Gastroesophageal sphincter (tissue), 4 donors: ENCODE measurements at regions not wholly inside any gene's neighbourhood (a gene's known extent, or its start where the extent isn't known, plus 50 kb on each side); places are given as distances from the start of the nearest gene placed in this dataset.
"Not testable (repeated sequence)": the region's sequence is repeated elsewhere in the genome, so short reads cannot be mapped to it uniquely, and the experiment has no call there.

Experiments
- ATAC-seq: fragments of 150-250 bp; one replicate; pipeline ENCODE4 v1.9.1; 2016; ENCODE audit warnings: mild to moderate bottlenecking, moderate library complexity
- H3K27ac ChIP-seq, 4 donors: fragments of 200-600 bp; sonication (generic) in 3 of 4; 1 replicate in 3 of 4; 2 replicates in 1 of 4; pipeline ENCODE4 v1.5.1; 2016 to 2019
- H3K27me3 ChIP-seq: fragments of 200-600 bp; sonication (generic); one replicate; pipeline ENCODE4 v1.5.1; 2019
- H3K36me3 ChIP-seq, 2 donors: fragments of 200-600 bp; sonication (generic); one replicate each; pipeline ENCODE4 v1.5.1; 2019; ENCODE audit warnings: control low read depth in 1 of 2
- H3K4me1 ChIP-seq, 3 donors: fragments of 200-600 bp; sonication (generic); 1 replicate in 2 of 3; 2 replicates in 1 of 3; pipeline ENCODE4 v1.5.1; 2016 to 2019; ENCODE audit warnings: control low read depth in 2 of 3
- H3K4me3 ChIP-seq, 2 donors: fragments of 200-600 bp; sonication (generic); one replicate each; pipeline ENCODE4 v1.5.1; 2019; ENCODE audit warnings: mild to moderate bottlenecking in 1 of 2, moderate library complexity in 1 of 2
- H3K9me3 ChIP-seq, 3 donors: fragments of 200-600 bp; sonication (generic); one replicate each; pipeline ENCODE4 v1.5.1; 2017 to 2019; ENCODE audit warnings: control low read depth in 2 of 3
- EP300 ChIP-seq: sonication (generic); formaldehyde crosslinking; IDR thresholded peaks from one replicate; pipeline ENCODE4 v1.6.1; 2017; ENCODE audit warnings: antibody characterized with exemption, mild to moderate bottlenecking
- POLR2A ChIP-seq, 2 donors: fragments of 450-650 bp; IDR thresholded peaks; one replicate each; pipeline ENCODE4 v1.6.1; 2017; ENCODE audit warnings: antibody characterized with exemption in 2 of 2, mild to moderate bottlenecking in 2 of 2, moderate library complexity in 1 of 2
- POLR2AphosphoS5 ChIP-seq: sonication (generic); formaldehyde crosslinking; IDR thresholded peaks from one replicate; pipeline ENCODE4 v1.6.1; 2017; ENCODE audit warnings: antibody characterized with exemption
- WGBS, 2 donors: methylation state at CpG; one replicate each; pipeline ENCODE4 v1.1.5; 2018; ENCODE audit warnings: low coverage in 1 of 2; 5-methylcytosine and 5-hydroxymethylcytosine counted together
- TF ChIP-seq, protein P1 (sequence below), 4 experiments: fragments of 200-600 bp in 2 of 4; fragments of 450-650 bp in 2 of 4; sonication (generic) in 1 of 4; IDR thresholded peaks; one replicate each; pipeline ENCODE4 v1.5.1; 2017 to 2019; ENCODE audit warnings: antibody characterized with exemption in 4 of 4, mild to moderate bottlenecking in 2 of 4, moderate library complexity in 2 of 4

DNA sequence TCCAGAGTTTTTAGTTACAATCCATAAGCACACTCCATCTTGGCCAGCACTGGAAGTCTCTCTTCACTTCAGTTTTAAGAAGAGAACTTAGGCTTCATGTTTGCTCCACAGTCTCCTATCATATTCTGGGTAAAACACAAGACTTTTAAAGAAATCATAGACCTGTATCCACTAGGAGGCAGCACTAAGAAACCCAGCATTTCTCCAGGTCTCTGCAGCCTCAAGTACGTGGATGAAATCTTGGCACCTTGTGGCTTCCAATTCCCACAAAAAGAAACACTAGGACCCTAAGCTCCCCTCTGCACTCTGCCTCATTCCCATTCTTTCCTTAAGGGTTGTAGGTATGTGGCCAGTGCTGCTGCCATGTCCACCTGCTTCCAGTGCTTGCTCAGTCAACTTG, 367.3 kb upstream of the CASK start:
- H3K36me3 ChIP-seq: no peaks in the 10 kb centered on the region
- 20 to 33% methylated on average over 1 of the region's 1 CpG for WGBS, 2 donors
- no peaks in the 10 kb centered on the region for H3K9me3 ChIP-seq
- no peak overlapping the region for H3K4me3 ChIP-seq
- H3K4me1 ChIP-seq: no peaks in the 10 kb centered on the region
- H3K27ac ChIP-seq: no peak overlapping the region
- TF ChIP-seq POLR2AphosphoS5 (no peak), EP300 (no peak), POLR2A (IDR thresholded peaks at IDR 0.05) (no peak)
- TF ChIP-seq, protein P1, sequence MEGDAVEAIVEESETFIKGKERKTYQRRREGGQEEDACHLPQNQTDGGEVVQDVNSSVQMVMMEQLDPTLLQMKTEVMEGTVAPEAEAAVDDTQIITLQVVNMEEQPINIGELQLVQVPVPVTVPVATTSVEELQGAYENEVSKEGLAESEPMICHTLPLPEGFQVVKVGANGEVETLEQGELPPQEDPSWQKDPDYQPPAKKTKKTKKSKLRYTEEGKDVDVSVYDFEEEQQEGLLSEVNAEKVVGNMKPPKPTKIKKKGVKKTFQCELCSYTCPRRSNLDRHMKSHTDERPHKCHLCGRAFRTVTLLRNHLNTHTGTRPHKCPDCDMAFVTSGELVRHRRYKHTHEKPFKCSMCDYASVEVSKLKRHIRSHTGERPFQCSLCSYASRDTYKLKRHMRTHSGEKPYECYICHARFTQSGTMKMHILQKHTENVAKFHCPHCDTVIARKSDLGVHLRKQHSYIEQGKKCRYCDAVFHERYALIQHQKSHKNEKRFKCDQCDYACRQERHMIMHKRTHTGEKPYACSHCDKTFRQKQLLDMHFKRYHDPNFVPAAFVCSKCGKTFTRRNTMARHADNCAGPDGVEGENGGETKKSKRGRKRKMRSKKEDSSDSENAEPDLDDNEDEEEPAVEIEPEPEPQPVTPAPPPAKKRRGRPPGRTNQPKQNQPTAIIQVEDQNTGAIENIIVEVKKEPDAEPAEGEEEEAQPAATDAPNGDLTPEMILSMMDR (IDR thresholded peaks at IDR 0.05): no peak
- H3K27me3 ChIP-seq: no peaks in the 10 kb centered on the region
- ATAC-seq: no peak

DNA sequence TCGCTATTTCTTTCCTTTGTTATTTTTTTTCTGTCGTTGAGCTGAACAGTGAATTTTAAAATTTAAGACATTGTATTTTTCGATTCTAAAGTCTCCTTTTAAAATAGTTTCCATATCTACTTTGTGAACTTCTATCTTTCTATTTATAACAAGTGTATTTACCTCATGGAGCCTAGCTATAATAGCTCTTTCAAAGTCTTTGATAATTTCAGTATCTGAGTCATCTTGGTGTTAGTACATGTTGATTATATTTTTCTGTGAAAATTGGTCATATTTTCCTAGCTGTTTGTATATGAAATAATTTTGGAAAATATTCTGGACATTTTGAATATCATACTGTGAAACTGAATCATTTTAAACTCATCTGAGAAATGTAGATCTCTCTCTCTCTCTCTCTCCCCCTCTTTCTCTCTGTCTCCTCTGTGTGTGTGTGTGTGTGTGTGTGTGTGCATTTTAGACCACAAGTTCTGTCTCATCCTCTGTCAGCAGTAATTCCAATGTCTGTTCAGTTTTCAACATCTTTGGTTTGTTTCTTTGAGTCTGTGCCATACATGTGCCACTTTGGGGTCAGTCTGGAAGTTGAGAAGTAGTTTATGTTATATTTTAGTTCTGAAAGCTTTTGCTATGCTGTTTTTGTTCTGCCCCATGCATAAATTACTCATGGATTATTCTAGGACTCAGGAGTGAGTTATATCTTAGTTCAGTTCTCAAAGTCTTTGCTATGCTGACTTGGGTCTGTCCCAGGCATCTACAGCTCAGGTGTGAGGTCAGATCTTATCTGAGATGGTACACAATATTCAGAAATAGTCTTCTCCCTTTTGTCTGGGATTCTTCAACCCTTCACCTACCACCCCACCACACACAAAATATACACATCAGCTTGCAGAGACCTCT, 366.4 kb upstream of the CASK start:
- H3K4me1 ChIP-seq: no peaks in the 10 kb centered on the region
- ATAC-seq: no peak
- no peaks in the 10 kb centered on the region for H3K9me3 ChIP-seq
- no peaks in the 10 kb centered on the region for H3K36me3 ChIP-seq
- TF ChIP-seq POLR2A (IDR thresholded peaks at IDR 0.05) (no peak), POLR2AphosphoS5 (no peak), EP300 (no peak)
- TF ChIP-seq, protein P1 (IDR thresholded peaks at IDR 0.05): no peak
- no peak overlapping the region for H3K4me3 ChIP-seq
- no peaks in the 10 kb centered on the region for H3K27me3 ChIP-seq
- WGBS, 2 donors: 38 to 84% methylated on average over 2 to 3 of the region's 3 CpGs
- H3K27ac ChIP-seq: no peak overlapping the region

DNA sequence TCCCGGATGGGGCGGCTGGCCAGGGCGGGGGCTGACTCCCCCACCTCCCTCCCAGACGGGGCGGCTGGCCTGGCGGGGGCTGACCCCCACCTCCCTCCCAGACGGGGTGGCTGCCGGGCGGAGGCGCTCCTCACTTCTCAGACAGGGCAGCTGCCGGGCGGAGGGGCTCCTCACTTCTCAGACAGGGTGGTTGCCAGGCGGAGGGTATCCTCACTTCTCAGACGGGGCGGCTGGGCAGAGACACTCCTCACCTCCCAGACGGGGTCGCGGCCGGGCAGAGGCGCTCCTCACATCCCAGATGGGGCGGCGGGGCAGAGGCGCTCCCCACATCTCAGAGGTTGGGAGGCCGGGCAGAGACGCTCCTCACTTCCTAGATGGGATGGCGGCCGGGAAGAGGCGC, 362.3 kb upstream of the CASK start:
- ATAC-seq, H3K27ac ChIP-seq, H3K4me3 ChIP-seq, H3K9me3 ChIP-seq, H3K4me1 ChIP-seq, H3K27me3 ChIP-seq, H3K36me3 ChIP-seq: not testable (repeated sequence)
- WGBS, 2 donors: no CpG with 5 or more reads among the region's 28 CpGs

- WGBS, 2 donors: 77 to 80% methylated on average over 3 of the region's 3 CpGs
These were observed 353.8 kb upstream of the CASK start for GRCh38 chrX:42276982-42277690.

GRCh38 chrX:42274151-42274550, 350.8 kb upstream of the CASK start:
- Histone ChIP-seq H3K4me1 (no peaks in the 10 kb centered on the region), H3K9me3 (no peaks in the 10 kb centered on the region), H3K4me3 (no peak overlapping the region), H3K27ac (no peak overlapping the region), H3K36me3 (no peaks in the 10 kb centered on the region), H3K27me3 (no peaks in the 10 kb centered on the region)
- ATAC-seq: no peak
- TF ChIP-seq POLR2AphosphoS5 (no peak), EP300 (no peak), POLR2A (IDR thresholded peaks at IDR 0.05) (no peak)
- TF ChIP-seq, protein P1 (IDR thresholded peaks at IDR 0.05): no peak
- 67% methylated on average over 2 of the region's 2 CpGs; no CpG with 5 or more reads in 1 of the 2 donors for WGBS, 2 donors

More at GRCh38 chrX:42276982-42277690, 353.8 kb upstream of the CASK start:
- Histone ChIP-seq H3K9me3 (no peaks in the 10 kb centered on the region), H3K4me1 (no peaks in the 10 kb centered on the region), H3K27me3 (no peaks in the 10 kb centered on the region), H3K36me3 (no peaks in the 10 kb centered on the region), H3K4me3 (no peak overlapping the region), H3K27ac (no peak overlapping the region)
- ATAC-seq: no peak
- TF ChIP-seq POLR2A (IDR thresholded peaks at IDR 0.05): no peak
- TF ChIP-seq, protein P1 (IDR thresholded peaks at IDR 0.05): no peak
- no peak for TF ChIP-seq POLR2AphosphoS5
- no peak for TF ChIP-seq EP300
